SK-N-SH (cell line): ENCODE measurements at regions not wholly inside any gene's neighbourhood (a gene's known extent, or its start where the extent isn't known, plus 50 kb on each side); places are given as distances from the start of the nearest gene placed in this dataset.

Source experiments
- CTCF ChIA-PET: fragments of 300-600, 350-600 bp; formaldehyde crosslinking; extraction: SDS; loops from one replicate; lab custom pipeline; 2021; lab: Yijun Ruan, JAX
- POLR2A ChIA-PET: fragments of 350-600 bp; sonication (Branson Sonifier 250); formaldehyde crosslinking; extraction: SDS; loops from one replicate; lab custom pipeline; 2020; ENCODE audit warnings: antibody characterized with exemption, inconsistent platforms; lab: Yijun Ruan, JAX
- DNase-seq: peaks from one replicate; pipeline ENCODE4 v3.0.0; 2012
- H2AFZ ChIP-seq: fragments of 200-600 bp; sonication (generic); 2 replicates; pipeline ENCODE4 v1.8.1; 2016; ENCODE audit warnings: antibody characterized with exemption, mild to moderate bottlenecking, low read depth
- H3F3A ChIP-seq: fragments of 200-600 bp; sonication (generic); replicated peaks from 2 replicates; pipeline ENCODE3; 2016; ENCODE audit warnings: antibody characterized with exemption, mild to moderate bottlenecking; ENCODE audit not compliant: insufficient read depth
- H3K27ac ChIP-seq, 2 experiments: fragments of 200-500 bp in 1 of 2; fragments of 200-600 bp in 1 of 2; sonication (Bioruptor generic) in 1 of 2; sonication (generic), shearing (Covaris generic) in 1 of 2; 2 replicates each; pipeline versions ENCODE4 v1.5.1 to v1.6.1; 2014 to 2016; ENCODE audit warnings: low read depth in 2 of 2, inconsistent platforms in 1 of 2, low read length in 1 of 2, mild to moderate bottlenecking in 1 of 2, mixed read lengths in 1 of 2
- H3K27me3 ChIP-seq: fragments of 200-600 bp; sonication (generic), shearing (Covaris generic); 2 replicates; pipeline ENCODE4 v1.6.1; 2016; ENCODE audit warnings: mixed run types; ENCODE audit not compliant: insufficient read depth
- H3K36me3 ChIP-seq, 2 experiments: fragments of 200-500 bp in 1 of 2; fragments of 200-600 bp in 1 of 2; sonication (Bioruptor generic) in 1 of 2; sonication (generic) in 1 of 2; replicated peaks in 1 of 2; 2 replicates each; pipeline versions ENCODE3 to v1.5.1; 2014 to 2016; ENCODE audit warnings: low read length in 1 of 2, mild to moderate bottlenecking in 1 of 2; ENCODE audit not compliant: insufficient read depth in 2 of 2, control insufficient read depth in 1 of 2
- H3K4me1 ChIP-seq, 2 experiments: fragments of 200-500 bp in 1 of 2; fragments of 200-600 bp in 1 of 2; sonication (Bioruptor generic) in 1 of 2; sonication (generic), shearing (Covaris generic) in 1 of 2; 2 replicates each; pipeline versions ENCODE4 v1.5.1 to v1.6.1; 2014 to 2016; ENCODE audit warnings: low read depth in 1 of 2, low read length in 1 of 2, mixed run types in 1 of 2; ENCODE audit not compliant: insufficient read depth in 2 of 2, control insufficient read depth in 1 of 2
- H3K4me2 ChIP-seq: fragments of 200-600 bp; sonication (generic), shearing (Covaris generic); 2 replicates; pipeline ENCODE4 v1.6.1; 2017; ENCODE audit warnings: mixed run types
- H3K4me3 ChIP-seq, 2 experiments: fragments of 200-500 bp in 1 of 2; fragments of 200-600 bp in 1 of 2; sonication (Bioruptor generic) in 1 of 2; sonication (generic), shearing (Covaris generic) in 1 of 2; 2 replicates each; pipeline versions ENCODE4 v1.5.1 to v1.8.1; 2014 to 2016; ENCODE audit warnings: low read depth in 2 of 2, inconsistent platforms in 1 of 2, low read length in 1 of 2, mild to moderate bottlenecking in 1 of 2, mixed read lengths in 1 of 2, moderate library complexity in 1 of 2
- H3K79me2 ChIP-seq: fragments of 200-600 bp; sonication (generic); 2 replicates; pipeline ENCODE4 v1.8.1; 2017; ENCODE audit warnings: mild to moderate bottlenecking; ENCODE audit not compliant: insufficient read depth
- H3K9ac ChIP-seq: fragments of 200-600 bp; sonication (generic); 2 replicates; pipeline ENCODE4 v1.6.1; 2017; ENCODE audit warnings: mixed run types
- H3K9me2 ChIP-seq: fragments of 200-600 bp; sonication (generic); 2 replicates; pipeline ENCODE4 v1.6.1; 2017; ENCODE audit warnings: mixed run types
- H3K9me3 ChIP-seq: fragments of 200-600 bp; sonication (generic); 2 replicates; pipeline ENCODE4 v1.6.1; 2017; ENCODE audit warnings: mixed run types, mild to moderate bottlenecking, moderate library complexity
- H4K20me1 ChIP-seq: fragments of 200-600 bp; sonication (generic); 2 replicates; pipeline ENCODE4 v1.6.1; 2017; ENCODE audit warnings: mild to moderate bottlenecking, mixed run types; ENCODE audit not compliant: insufficient read depth
- CHD2 ChIP-seq: fragments of 150-350 bp; IDR thresholded peaks from 2 replicates; pipeline ENCODE4 v1.6.1; 2018; ENCODE audit warnings: low read length; ENCODE audit not compliant: partially characterized antibody
- ELF1 ChIP-seq: IDR thresholded peaks from 2 replicates; pipeline ENCODE4 v1.4.0; 2012
- EP300 ChIP-seq, 2 experiments: IDR thresholded peaks; 2 replicates each; pipeline versions ENCODE4 v1.4.0 to v1.6.1; 2012; ENCODE audit warnings: borderline replicate concordance in 1 of 2, low read depth in 1 of 2, low read length in 1 of 2
- EZH2phosphoT487 ChIP-seq: fragments of 200-600 bp; sonication (generic); IDR thresholded peaks from 2 replicates; pipeline ENCODE4 v1.6.1; 2017; ENCODE audit warnings: low read depth, mixed run types, mild to moderate bottlenecking, antibody characterized with exemption, moderate library complexity, borderline replicate concordance
- FOSL2 ChIP-seq: IDR thresholded peaks from 2 replicates; pipeline ENCODE4 v1.4.0; 2012; ENCODE audit warnings: low read depth, mild to moderate bottlenecking, moderate library complexity, borderline replicate concordance
- FOXJ3 ChIP-seq: sonication (generic); formaldehyde crosslinking; IDR thresholded peaks from 2 replicates; pipeline ENCODE4 v1.5.1; 2020; ENCODE audit warnings: mild to moderate bottlenecking, missing genetic modification reagents
- FOXM1 ChIP-seq: IDR thresholded peaks from 2 replicates; pipeline ENCODE4 v1.4.0; 2012; ENCODE audit warnings: low read depth, mild to moderate bottlenecking
- GABPA ChIP-seq: IDR thresholded peaks from 2 replicates; pipeline ENCODE4 v1.4.0; 2012; ENCODE audit warnings: low read depth, mild to moderate bottlenecking
- GATA2 ChIP-seq: sonication (generic); formaldehyde crosslinking; IDR thresholded peaks from 2 replicates; pipeline ENCODE4 v1.5.0; 2020; ENCODE audit warnings: mild to moderate bottlenecking, missing genetic modification reagents
- IRF3 ChIP-seq: fragments of 150-350 bp; IDR thresholded peaks from 2 replicates; pipeline ENCODE4 v1.6.1; 2016; ENCODE audit warnings: mild to moderate bottlenecking, low read depth, low read length
- MXI1 ChIP-seq: IDR thresholded peaks from 2 replicates; pipeline ENCODE4 v1.6.1; 2012; ENCODE audit warnings: mild to moderate bottlenecking, low read depth, low read length, improper control_type of control experiment
- NFIC ChIP-seq: IDR thresholded peaks from 2 replicates; pipeline ENCODE4 v1.4.0; 2012; ENCODE audit warnings: borderline replicate concordance
- NRF1 ChIP-seq: IDR thresholded peaks from 2 replicates; pipeline ENCODE4 v1.6.1; 2012; ENCODE audit warnings: low read depth, mild to moderate bottlenecking, low read length
- RAD21 ChIP-seq: IDR thresholded peaks from 2 replicates; pipeline ENCODE4 v1.6.1; 2012; ENCODE audit warnings: mild to moderate bottlenecking, low read length
- RFX5 ChIP-seq: IDR thresholded peaks from 2 replicates; pipeline ENCODE4 v1.6.1; 2012; ENCODE audit warnings: mild to moderate bottlenecking, improper control_type of control experiment, low read length
- SIN3A ChIP-seq: IDR thresholded peaks from 2 replicates; pipeline ENCODE4 v1.6.1; 2012; ENCODE audit warnings: low read depth, mild to moderate bottlenecking, low read length, moderate library complexity, borderline replicate concordance
- SMC3 ChIP-seq: IDR thresholded peaks from 2 replicates; pipeline ENCODE4 v1.6.1; 2012; ENCODE audit warnings: low read depth, low read length, improper control_type of control experiment
- TAF1 ChIP-seq: IDR thresholded peaks from 2 replicates; pipeline ENCODE4 v1.6.1; 2012; ENCODE audit warnings: low read depth, mild to moderate bottlenecking, low read length, moderate library complexity, borderline replicate concordance
- TCF12 ChIP-seq: IDR thresholded peaks from 2 replicates; pipeline ENCODE4 v1.4.0; 2012
- TEAD4 ChIP-seq: IDR thresholded peaks from 2 replicates; pipeline ENCODE4 v1.4.0; 2012; ENCODE audit warnings: mild to moderate bottlenecking, borderline replicate concordance; ENCODE audit not compliant: insufficient read depth
- YY1 ChIP-seq: IDR thresholded peaks from 2 replicates; pipeline ENCODE4 v1.4.0; 2012; ENCODE audit warnings: low read depth, mild to moderate bottlenecking
- WGBS: methylation state at CpG from one replicate; pipeline ENCODE4 v1.1.6; 2017; ENCODE audit warnings: low lambda C conversion rate; 5-methylcytosine and 5-hydroxymethylcytosine counted together
- TF ChIP-seq, protein P1 (sequence below): IDR thresholded peaks from 2 replicates; pipeline ENCODE4 v1.4.0; 2012; ENCODE audit warnings: low read depth

- Histone ChIP-seq H3K79me2 (no peaks in the 10 kb centered on the region), H3K27me3 (no peaks in the 10 kb centered on the region), H4K20me1 (no peaks in the 10 kb centered on the region)
- TF ChIP-seq SIN3A (no peak), RFX5 (no peak), FOSL2 (no peak), NRF1 (no peak), YY1 (no peak), FOXM1 (no peak), IRF3 (no peak), GABPA (no peak), TAF1 (no peak), CHD2 (no peak), FOXJ3 (CRISPR knock-in tag) (no peak), GATA2 (CRISPR knock-in tag) (no peak), ELF1 (no peak), MXI1 (no peak)
- TF ChIP-seq, protein P1, sequence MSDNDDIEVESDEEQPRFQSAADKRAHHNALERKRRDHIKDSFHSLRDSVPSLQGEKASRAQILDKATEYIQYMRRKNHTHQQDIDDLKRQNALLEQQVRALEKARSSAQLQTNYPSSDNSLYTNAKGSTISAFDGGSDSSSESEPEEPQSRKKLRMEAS: no peak
- TF ChIP-seq, all 33 proteins: peak for 0
- no peak overlapping the region for H3K27ac ChIP-seq
- no peak overlapping the region for H3K4me2 ChIP-seq
- H3K9me2 ChIP-seq: no peaks in the 10 kb centered on the region
- peaks cover 0 to 13% of the 10 kb centered on the region in 2 experiments; a peak in 1 of 4 replicates for H3K4me1 ChIP-seq
- H3K36me3 ChIP-seq: no peaks in the 10 kb centered on the region
- DNase-seq: no peak
- POLR2A ChIA-PET: no interaction called here
- WGBS: 76% methylated on average over 3 of the region's 3 CpGs
- no peak overlapping the region for H3K9ac ChIP-seq
- CTCF ChIA-PET: interaction anchor here (0.9 to 11.5 kb wide), 3 partner anchors 45 to 454 kb away, joined by 3 to 227 read pairs (median 9); no protein-coding TSS in a partner anchor
- no peak overlapping the region for H2AFZ ChIP-seq
- H3F3A ChIP-seq: no peaks in the 10 kb centered on the region
- no peak overlapping the region for H3K4me3 ChIP-seq
- H3K9me3 ChIP-seq: 0 out of 2 replicates have a peak, but pooled peaks cover 8% of the 10 kb centered on the region
These were observed 70.9 kb upstream of the ETV6 start for GRCh38 chr12:11578461-11578993.

GRCh38 chr12:11580125-11580751 is 69.2 kb upstream of the ETV6 start:
- Histone ChIP-seq H3F3A (no peaks in the 10 kb centered on the region), H3K27me3 (no peaks in the 10 kb centered on the region), H3K9ac (no peak overlapping the region), H3K4me2 (peak overlapping the region; percentile 17; the same call in 1 of the 2 replicates), H3K79me2 (no peaks in the 10 kb centered on the region)
- POLR2A ChIA-PET: no interaction called here
- no peak for TF ChIP-seq SMC3
- no peak for TF ChIP-seq TEAD4
- TF ChIP-seq TCF12: peak; percentile 6; the same call in 1 of the 2 replicates
- TF ChIP-seq EP300 (IDR thresholded peaks at IDR 0.05; ENCODE audit: borderline replicate concordance in 1 of 2, low read depth in 1 of 2, low read length in 1 of 2): no peak
- no peak for TF ChIP-seq TAF1
- TF ChIP-seq RAD21: no peak
- no peak for TF ChIP-seq EZH2phosphoT487
- no peak for TF ChIP-seq IRF3
- no peak for TF ChIP-seq ELF1
- TF ChIP-seq FOSL2: peak; percentile 22; the same call in 1 of the 2 replicates
- TF ChIP-seq NFIC: peak; percentile 38; the same call in 1 of the 2 replicates
- TF ChIP-seq, all 33 proteins: peak for 3
- no peak for DNase-seq
- Histone ChIP-seq H3K27ac (no peak overlapping the region), H3K9me2 (no peaks in the 10 kb centered on the region), H3K9me3 (no peaks in the 10 kb centered on the region), H3K36me3 (no peaks in the 10 kb centered on the region), H3K4me1 (peaks cover 0 to 13% of the 10 kb centered on the region in 2 experiments; a peak in 1 of 4 replicates), H4K20me1 (no peaks in the 10 kb centered on the region), H3K4me3 (no peak overlapping the region), H2AFZ (no peak overlapping the region)
- 66% methylated on average over 2 of the region's 2 CpGs for WGBS
- CTCF ChIA-PET: interaction anchor here (0.5 to 11.5 kb wide), 16 partner anchors 11 to 753 kb away, joined by 3 to 227 read pairs (median 4); no protein-coding TSS in a partner anchor
